Thymus (tissue), 11 donors: ENCODE measurements at regions not wholly inside any gene's neighbourhood (a gene's known extent, or its start where the extent isn't known, plus 50 kb on each side); places are given as distances from the start of the nearest gene placed in this dataset.

ENCODE experiments used
- DNase-seq, 9 donors: peaks; one replicate each; pipeline ENCODE4 v3.0.0-alpha.2; 2013; ENCODE audit warnings: low spot score in 9 of 9, low read depth in 6 of 9, missing footprints in 1 of 9
- H3K27ac ChIP-seq, 2 donors: one replicate each; pipeline ENCODE4 v1.5.1; 2013; ENCODE audit warnings: control low read depth in 1 of 2, low read depth in 1 of 2, low read length in 1 of 2, mild to moderate bottlenecking in 1 of 2, moderate library complexity in 1 of 2
- H3K27me3 ChIP-seq, 2 donors: one replicate each; pipeline ENCODE4 v1.5.1; 2013; ENCODE audit warnings: low read length in 1 of 2; ENCODE audit not compliant: control insufficient read depth in 2 of 2, insufficient read depth in 1 of 2
- H3K36me3 ChIP-seq, 2 donors: one replicate each; pipeline ENCODE4 v1.5.1; 2013; ENCODE audit warnings: low read length in 1 of 2, mild to moderate bottlenecking in 1 of 2, moderate library complexity in 1 of 2; ENCODE audit not compliant: control insufficient read depth in 2 of 2, insufficient read depth in 2 of 2
- H3K4me1 ChIP-seq, 2 donors: one replicate each; pipeline ENCODE4 v1.5.1; 2013; ENCODE audit warnings: low read length in 2 of 2; ENCODE audit not compliant: control insufficient read depth in 2 of 2, insufficient read depth in 2 of 2
- H3K4me3 ChIP-seq, 2 donors: one replicate each; pipeline ENCODE4 v1.5.1; 2013; ENCODE audit warnings: low read length in 2 of 2, control low read depth in 1 of 2, mild to moderate bottlenecking in 1 of 2
- H3K9me3 ChIP-seq, 2 donors: one replicate each; pipeline ENCODE4 v1.5.1; 2013; ENCODE audit warnings: low read length in 1 of 2, mild to moderate bottlenecking in 1 of 2; ENCODE audit not compliant: control insufficient read depth in 2 of 2, insufficient read depth in 1 of 2
- WGBS: extraction: QIAGEN DNeasy Blood & Tissue Kit; methylation state at CpG from one replicate; pipeline ENCODE4 v1.1.7; 2013; 5-methylcytosine and 5-hydroxymethylcytosine counted together
- donor health status: healthy.

- no peaks in the 10 kb centered on the region for H3K36me3 ChIP-seq
- H3K27ac ChIP-seq: no peak overlapping the region
- H3K4me1 ChIP-seq: no peaks in the 10 kb centered on the region
- H3K4me3 ChIP-seq: no peak overlapping the region
- peaks cover 1 to 5% of the 10 kb centered on the region in 2 donors for H3K9me3 ChIP-seq
- H3K27me3 ChIP-seq: no peaks in the 10 kb centered on the region
- 88% methylated on average over 1 of the region's 1 CpG for WGBS
- DNase-seq: no peak
Measured at GRCh38 chr11:27287205-27287604, 75.8 kb downstream of the CCDC34 start.

DNA sequence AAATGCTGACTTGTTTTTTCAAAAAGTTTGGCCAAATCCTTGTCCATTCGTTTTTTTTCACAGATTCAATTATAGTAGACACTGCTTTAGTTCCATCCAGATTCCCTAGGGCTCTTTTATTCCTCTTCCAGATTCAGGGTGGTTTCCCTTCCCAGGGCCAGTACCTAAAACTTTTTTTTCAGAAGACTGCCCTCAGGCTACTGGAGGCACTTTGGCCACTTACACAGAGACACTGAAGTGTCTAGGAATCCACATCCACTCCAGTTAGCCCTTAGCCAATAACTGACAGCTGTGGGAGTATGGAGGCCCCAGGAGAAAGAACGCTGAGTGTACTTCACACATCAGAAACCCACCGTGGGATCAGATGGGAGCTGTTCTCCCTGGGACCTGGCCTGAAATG is 77.3 kb downstream of the CCDC34 start:
- Histone ChIP-seq H3K4me1 (peaks cover 0 to 2% of the 10 kb centered on the region in 2 donors), H3K9me3 (no peaks in the 10 kb centered on the region), H3K36me3 (no peaks in the 10 kb centered on the region), H3K27me3 (no peaks in the 10 kb centered on the region), H3K27ac (no peak overlapping the region), H3K4me3 (no peak overlapping the region)
- no peak for DNase-seq
- 82% methylated on average over 3 of the region's 3 CpGs for WGBS

DNA sequence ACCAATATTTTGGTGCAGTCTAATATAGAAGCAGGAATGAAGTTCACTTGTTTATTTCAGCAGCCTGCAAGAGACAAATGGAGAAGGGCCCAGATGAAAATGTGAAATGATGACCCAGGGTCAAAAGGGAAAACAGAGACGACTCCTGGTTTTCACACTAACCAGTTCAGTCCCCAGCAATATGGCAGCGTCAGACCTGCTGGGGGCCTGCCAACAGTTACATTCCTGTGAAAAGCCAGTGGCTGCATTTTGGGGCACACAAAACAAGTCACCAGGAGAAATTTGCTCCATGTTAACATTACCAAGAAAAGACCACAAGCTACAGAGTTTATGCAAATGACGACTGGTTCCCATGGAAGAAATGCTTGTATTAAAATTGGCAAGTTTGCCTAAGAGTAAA is 80.2 kb downstream of the CCDC34 start:
- Histone ChIP-seq H3K27ac (no peak overlapping the region), H3K36me3 (no peaks in the 10 kb centered on the region)
- WGBS: 74% methylated on average over 3 of the region's 3 CpGs

GRCh38 chr11:27281740-27282590 is 81.0 kb downstream of the CCDC34 start:
- Histone ChIP-seq H3K27ac (no peak overlapping the region), H3K4me3 (no peak overlapping the region), H3K9me3 (no peaks in the 10 kb centered on the region), H3K36me3 (no peaks in the 10 kb centered on the region), H3K4me1 (peaks cover 0 to 2% of the 10 kb centered on the region in 2 donors), H3K27me3 (no peaks in the 10 kb centered on the region)
- 62% methylated on average over 9 of the region's 9 CpGs for WGBS
- no peak for DNase-seq

More for the DNA sequence above, 80.2 kb downstream of the CCDC34 start:
- peaks cover 0 to 2% of the 10 kb centered on the region in 2 donors for H3K4me1 ChIP-seq
- H3K27me3 ChIP-seq: no peaks in the 10 kb centered on the region
- DNase-seq: no peak
- H3K4me3 ChIP-seq: no peak overlapping the region
- H3K9me3 ChIP-seq: no peaks in the 10 kb centered on the region

GRCh38 chr11:27281276-27281675 is 81.7 kb downstream of the CCDC34 start:
- peaks cover 0 to 2% of the 10 kb centered on the region in 2 donors for H3K4me1 ChIP-seq
- H3K27me3 ChIP-seq: no peaks in the 10 kb centered on the region
- H3K36me3 ChIP-seq: no peaks in the 10 kb centered on the region
- WGBS: 89% methylated on average over 2 of the region's 2 CpGs
- H3K9me3 ChIP-seq: no peaks in the 10 kb centered on the region
- no peak overlapping the region for H3K27ac ChIP-seq
- no peak for DNase-seq
- no peak overlapping the region for H3K4me3 ChIP-seq

GRCh38 chr11:27280140-27280539 is 82.9 kb downstream of the CCDC34 start:
- peaks cover 0 to 2% of the 10 kb centered on the region in 2 donors for H3K4me1 ChIP-seq
- no peak overlapping the region for H3K27ac ChIP-seq
- H3K9me3 ChIP-seq: no peaks in the 10 kb centered on the region
- no peak overlapping the region for H3K4me3 ChIP-seq
- no peaks in the 10 kb centered on the region for H3K36me3 ChIP-seq
- no peaks in the 10 kb centered on the region for H3K27me3 ChIP-seq
- 83% methylated on average over 3 of the region's 3 CpGs for WGBS
- DNase-seq: no peak

DNA sequence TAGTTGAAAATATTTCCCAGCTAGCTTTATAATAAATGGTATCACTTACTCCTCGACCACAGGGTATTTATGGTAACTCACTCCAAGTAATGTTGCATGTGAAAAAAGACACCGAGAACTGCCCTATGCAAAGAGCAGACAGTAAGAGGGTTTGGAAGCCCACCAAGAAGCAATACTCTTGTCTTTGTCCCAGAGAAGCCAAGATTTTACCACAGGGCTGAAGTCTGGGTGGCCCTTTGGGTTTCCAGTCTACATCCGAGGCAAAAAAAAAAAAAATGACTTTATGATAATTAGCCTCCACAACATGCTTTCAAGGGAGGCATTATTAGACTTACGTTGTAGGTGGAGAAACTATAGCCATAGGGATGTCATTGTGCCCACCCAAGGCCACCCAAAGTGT is 83.6 kb downstream of the CCDC34 start:
- WGBS: 82% methylated on average over 4 of the region's 4 CpGs
- no peaks in the 10 kb centered on the region for H3K36me3 ChIP-seq

GRCh38 chr11:27277843-27278242 is 85.2 kb downstream of the CCDC34 start:
- 92% methylated on average over 1 of the region's 1 CpG for WGBS
- Histone ChIP-seq H3K4me3 (no peak overlapping the region), H3K36me3 (no peaks in the 10 kb centered on the region), H3K9me3 (no peaks in the 10 kb centered on the region), H3K4me1 (peaks cover 0 to 2% of the 10 kb centered on the region in 2 donors), H3K27ac (no peak overlapping the region), H3K27me3 (no peaks in the 10 kb centered on the region)
- DNase-seq: no peak

More for the DNA sequence above, 83.6 kb downstream of the CCDC34 start:
- Histone ChIP-seq H3K9me3 (no peaks in the 10 kb centered on the region), H3K4me1 (peaks cover 0 to 2% of the 10 kb centered on the region in 2 donors), H3K27me3 (no peaks in the 10 kb centered on the region), H3K4me3 (no peak overlapping the region), H3K27ac (no peak overlapping the region)
- DNase-seq: no peak

- H3K36me3 ChIP-seq: no peaks in the 10 kb centered on the region
- H3K27ac ChIP-seq: no peak overlapping the region
- H3K9me3 ChIP-seq: no peaks in the 10 kb centered on the region
- DNase-seq: no peak
- WGBS: 92% methylated on average over 1 of the region's 1 CpG
- H3K27me3 ChIP-seq: no peaks in the 10 kb centered on the region
- no peak overlapping the region for H3K4me3 ChIP-seq
- no peaks in the 10 kb centered on the region for H3K4me1 ChIP-seq
Measured at GRCh38 chr11:27276141-27276540, 86.9 kb downstream of the CCDC34 start.
